ENCODE measurements at regions not wholly inside any gene's neighbourhood (a gene's known extent, or its start where the extent isn't known, plus 50 kb on each side); places are given as distances from the start of the nearest gene placed in this dataset.

DNA sequence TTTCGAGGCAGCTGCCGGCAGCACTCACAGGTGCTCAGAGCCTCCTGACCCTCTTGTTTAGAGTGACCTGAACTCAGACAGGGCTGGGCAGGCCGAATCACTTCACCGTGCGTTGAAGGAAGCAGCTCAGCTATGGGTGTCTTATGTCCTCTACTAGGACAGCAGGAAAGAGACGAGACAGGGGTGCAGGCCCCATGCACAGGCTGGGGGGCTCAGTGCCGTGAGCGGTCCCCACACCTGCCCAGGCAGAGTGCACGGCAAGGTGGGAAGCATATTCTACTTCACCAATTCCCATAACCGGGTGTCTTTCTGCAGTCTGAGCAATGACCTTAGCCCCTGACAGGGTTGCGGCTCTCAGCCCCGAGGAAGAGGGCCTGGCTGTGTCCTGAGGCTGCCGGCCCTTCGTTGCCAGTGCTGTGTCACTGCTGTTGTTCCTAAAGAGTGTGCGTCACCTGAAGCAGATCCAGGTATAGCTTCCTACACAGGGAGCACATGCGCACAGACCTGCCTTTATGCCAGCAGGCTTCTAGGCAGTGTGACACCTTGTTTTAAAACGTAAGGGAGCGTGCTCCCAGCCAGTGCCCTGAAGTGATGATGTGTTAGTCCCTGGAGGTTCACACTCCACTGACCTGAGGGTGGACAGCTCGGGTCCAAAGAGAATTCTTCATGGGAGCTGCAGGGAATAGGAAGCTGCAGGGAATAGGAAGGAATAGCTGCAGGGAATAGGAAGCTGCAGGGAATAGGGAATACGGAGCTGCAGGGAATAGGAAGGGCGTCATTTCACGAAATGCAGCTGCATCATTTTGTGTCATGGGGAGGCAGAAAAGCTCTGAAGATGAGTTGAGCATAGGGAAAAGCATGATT is 207.9 kb upstream of the SALL3 start:
- DNase-seq, result no peak
- Histone ChIP-seq H3K4me3 (no peak overlapping the region), H3K36me3 (no peaks in the 10 kb centered on the region), H3K9me3 (no peaks in the 10 kb centered on the region), H3K27me3 (replicated peaks in 1 of 7) (peaks cover 0 to 32% (median 0%) of the 10 kb centered on the region in 7 donors), H3K27ac (no peak overlapping the region), H3K4me1 (no peaks in the 10 kb centered on the region)
- no peak for TF ChIP-seq POLR2A (IDR thresholded peaks at IDR 0.05)
- TF ChIP-seq, protein P1, sequence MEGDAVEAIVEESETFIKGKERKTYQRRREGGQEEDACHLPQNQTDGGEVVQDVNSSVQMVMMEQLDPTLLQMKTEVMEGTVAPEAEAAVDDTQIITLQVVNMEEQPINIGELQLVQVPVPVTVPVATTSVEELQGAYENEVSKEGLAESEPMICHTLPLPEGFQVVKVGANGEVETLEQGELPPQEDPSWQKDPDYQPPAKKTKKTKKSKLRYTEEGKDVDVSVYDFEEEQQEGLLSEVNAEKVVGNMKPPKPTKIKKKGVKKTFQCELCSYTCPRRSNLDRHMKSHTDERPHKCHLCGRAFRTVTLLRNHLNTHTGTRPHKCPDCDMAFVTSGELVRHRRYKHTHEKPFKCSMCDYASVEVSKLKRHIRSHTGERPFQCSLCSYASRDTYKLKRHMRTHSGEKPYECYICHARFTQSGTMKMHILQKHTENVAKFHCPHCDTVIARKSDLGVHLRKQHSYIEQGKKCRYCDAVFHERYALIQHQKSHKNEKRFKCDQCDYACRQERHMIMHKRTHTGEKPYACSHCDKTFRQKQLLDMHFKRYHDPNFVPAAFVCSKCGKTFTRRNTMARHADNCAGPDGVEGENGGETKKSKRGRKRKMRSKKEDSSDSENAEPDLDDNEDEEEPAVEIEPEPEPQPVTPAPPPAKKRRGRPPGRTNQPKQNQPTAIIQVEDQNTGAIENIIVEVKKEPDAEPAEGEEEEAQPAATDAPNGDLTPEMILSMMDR (IDR thresholded peaks at IDR 0.05 in 8 of 11, conservative IDR thresholded peaks at IDR 0.05 in 3 of 11), result no peak
- intact Hi-C loops (cut with DNase I; ENCODE audit: low total_unique reads), result no loop called here
- 77 to 86% (median 81%) methylated on average over 20 to 22 of the region's 22 CpGs for WGBS, 5 donors

DNA sequence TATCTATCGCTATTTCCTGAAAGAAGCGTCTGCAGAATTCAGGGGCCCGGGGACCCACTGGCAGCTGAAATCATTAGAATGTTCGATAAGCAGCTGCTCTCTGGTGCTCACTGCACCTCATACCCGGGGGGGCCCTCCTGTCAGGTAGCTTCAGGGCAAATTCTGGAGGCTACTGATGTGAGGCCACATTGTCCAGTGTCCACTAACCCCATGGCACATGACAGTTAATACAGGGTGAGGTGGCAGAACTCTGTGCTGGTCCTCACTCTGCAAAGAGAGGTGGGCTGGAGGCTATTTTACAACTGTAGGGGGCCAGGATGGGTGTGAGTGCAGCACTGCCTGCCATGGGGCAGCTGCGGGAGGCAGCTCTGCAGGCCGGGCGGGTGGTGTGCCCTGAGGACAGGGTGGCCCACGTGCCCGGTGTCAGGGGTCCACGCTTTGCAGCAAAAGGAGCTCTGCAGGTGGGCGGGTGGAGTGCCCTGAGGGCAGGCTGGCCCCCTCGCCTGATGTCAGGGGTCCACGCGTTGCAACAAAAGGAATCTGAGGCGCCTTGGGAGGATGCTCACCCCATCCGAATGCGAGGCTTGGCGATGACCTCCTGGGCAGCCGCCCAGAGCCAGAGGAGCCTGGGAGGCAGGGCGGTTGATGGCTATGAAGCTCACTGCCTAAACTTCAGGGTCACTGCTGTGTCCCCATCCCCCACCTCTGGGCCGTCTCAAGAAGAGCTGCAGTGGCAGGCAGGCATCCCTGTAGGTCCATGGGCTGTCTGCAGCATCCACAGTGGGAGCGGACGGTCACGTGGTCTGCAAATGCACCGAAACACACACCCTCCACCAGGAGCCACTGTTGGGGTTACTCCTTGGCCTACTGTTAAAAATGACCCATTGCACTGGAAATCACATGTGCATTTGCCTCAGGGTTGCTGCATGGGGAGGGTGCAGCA is 207.0 kb upstream of the SALL3 start:
- Histone ChIP-seq H3K27ac (no peak overlapping the region), H3K4me3 (no peak overlapping the region), H3K27me3 (replicated peaks in 1 of 7) (peaks cover 0 to 30% (median 0%) of the 10 kb centered on the region in 7 donors), H3K36me3 (no peaks in the 10 kb centered on the region), H3K4me1 (no peaks in the 10 kb centered on the region), H3K9me3 (no peaks in the 10 kb centered on the region)
- TF ChIP-seq, protein P1 (IDR thresholded peaks at IDR 0.05 in 8 of 11, conservative IDR thresholded peaks at IDR 0.05 in 3 of 11), result no peak
- TF ChIP-seq POLR2AphosphoS5 (IDR thresholded peaks at IDR 0.05) (no peak), POLR2A (IDR thresholded peaks at IDR 0.05) (no peak)
- 81 to 87% (median 84%) methylated on average over 22 to 26 of the region's 26 CpGs for WGBS, 5 donors
- intact Hi-C loops (cut with DNase I; ENCODE audit: low total_unique reads), result no loop called here
- DNase-seq, result no peak

DNA sequence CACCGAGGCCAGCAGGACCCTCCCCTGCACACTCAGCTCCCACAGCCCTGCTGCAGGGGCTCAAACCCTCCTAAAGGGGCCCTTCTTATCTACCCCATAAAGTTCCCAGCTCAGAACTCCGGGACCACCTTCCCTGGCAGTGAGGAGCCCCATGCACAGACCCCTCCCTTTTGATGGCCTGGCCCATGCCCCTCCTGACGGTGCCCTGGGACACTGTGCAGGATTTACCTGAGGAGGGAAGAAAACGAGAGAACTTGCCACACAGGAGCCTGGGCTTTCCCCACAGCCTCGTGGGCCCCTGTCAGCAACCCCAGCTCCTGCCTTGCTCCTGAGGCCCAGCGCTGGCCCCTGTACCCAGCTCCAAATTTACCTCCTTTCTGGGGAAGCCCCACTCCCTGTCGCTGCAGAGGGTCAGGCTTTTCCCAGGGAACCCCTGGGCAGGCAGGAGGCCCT is 206.3 kb upstream of the SALL3 start:
- intact Hi-C loops (cut with DNase I; ENCODE audit: low total_unique reads), result no loop called here
- Histone ChIP-seq H3K9me3 (no peaks in the 10 kb centered on the region), H3K27me3 (replicated peaks in 1 of 7) (peaks cover 0 to 30% (median 0%) of the 10 kb centered on the region in 7 donors), H3K4me3 (no peak overlapping the region), H3K4me1 (no peaks in the 10 kb centered on the region), H3K27ac (no peak overlapping the region), H3K36me3 (no peaks in the 10 kb centered on the region)
- DNase-seq, result no peak
- TF ChIP-seq POLR2AphosphoS5 (IDR thresholded peaks at IDR 0.05), result no peak
- no peak for TF ChIP-seq POLR2A (IDR thresholded peaks at IDR 0.05)
- TF ChIP-seq, protein P1 (IDR thresholded peaks at IDR 0.05 in 8 of 11, conservative IDR thresholded peaks at IDR 0.05 in 3 of 11), result no peak
- 65 to 74% (median 67%) methylated on average over 7 of the region's 7 CpGs for WGBS, 5 donors

Data from spleen (tissue), 11 donors.